ENCODE measurements at regions not wholly inside any gene's neighbourhood (a gene's known extent, or its start where the extent isn't known, plus 50 kb on each side); places are given as distances from the start of the nearest gene placed in this dataset.

GRCh38 chrX:46398126-46398525 lies 147.1 kb downstream of the ZNF674 start (continued):
- TF ChIP-seq ETV1 (tag; conservative IDR thresholded peaks at IDR 0.05; ENCODE audit: low read depth): no peak

- in situ Hi-C loops (cut with MboI): no loop called here
- Histone ChIP-seq H3K4me3 (no peak overlapping the region), H3K9ac (ENCODE audit: insufficient read depth in 1 of 2, low read depth in 2 of 2, low read length in 2 of 2) (no peak overlapping the region), H3K27me3 (ENCODE audit: control insufficient read depth in 2 of 2, insufficient read depth in 2 of 2, low read length in 2 of 2) (no peaks in the 10 kb centered on the region), H3K4me2 (ENCODE audit: insufficient read depth, low read length) (no peak overlapping the region), H3K27ac (ENCODE audit: extremely low read depth, low read depth, low read length) (no peak overlapping the region), H3K79me2 (ENCODE audit: control insufficient read depth, insufficient read depth, low read length) (no peaks in the 10 kb centered on the region), H2AFZ (ENCODE audit: low read depth, low read length) (no peak overlapping the region), H3K9me1 (ENCODE audit: control insufficient read depth, insufficient read depth, low read length) (no peaks in the 10 kb centered on the region), H3K4me1 (replicated peaks in 1 of 2; ENCODE audit: control insufficient read depth in 2 of 2, insufficient read depth in 2 of 2, low read length in 2 of 2) (no peaks in the 10 kb centered on the region), H3K36me3 (ENCODE audit: control insufficient read depth, insufficient read depth, low read length) (no peaks in the 10 kb centered on the region), H3K9me3 (replicated peaks; ENCODE audit: control insufficient read depth, insufficient read depth, low read depth, low read length) (no peaks in the 10 kb centered on the region), H4K20me1 (replicated peaks; ENCODE audit: control insufficient read depth, insufficient read depth, low read length) (no peaks in the 10 kb centered on the region)
- ATAC-seq: no peak
- FAIRE-seq: no peak
- no peak for DNase-seq (ENCODE audit: extremely low read depth in 1 of 4, low spot score in 3 of 4)
- POLR2A ChIA-PET: interaction anchor here (1.0 kb wide), 1 partner anchor 126 kb away, joined by 3 read pairs; no protein-coding TSS in a partner anchor
- CTCF ChIA-PET (ENCODE audit: low intra/inter-chr PET ratio): no interaction called here
- intact Hi-C loops (cut with micrococcal nuclease): no loop called here
- TF ChIP-seq IRF2 (CRISPR knock-in tag; IDR thresholded peaks at IDR 0.05) (no peak), RAD21 (CRISPR knock-in tag; conservative IDR thresholded peaks at IDR 0.05 in 1 of 2, IDR thresholded peaks at IDR 0.05 in 1 of 2) (peak in 1 of 2 experiments; percentile 30; a peak in 1 of 4 replicates), CTCF (IDR thresholded peaks at IDR 0.05 in 2 of 3, conservative IDR thresholded peaks at IDR 0.05 in 1 of 3; ENCODE audit: insufficient read depth in 2 of 3, low read depth in 1 of 3, low read length in 3 of 3) (peak in 1 of 3 experiments; percentile 34; a peak in 2 of 6 replicates), CREB1 (IDR thresholded peaks at IDR 0.05) (no peak), CREB1 (CRISPR knock-in tag; IDR thresholded peaks at IDR 0.05) (no peak), POLR2H (tag; IDR thresholded peaks at IDR 0.05; ENCODE audit: low read depth) (no peak)
- no TSS peak for BruUV-seq (replicated peaks)
Observed at GRCh38 chrX:46386511-46386910, 158.7 kb downstream of the ZNF674 start.
